LHCN-M2 (cell line): ENCODE measurements at regions not wholly inside any gene's neighbourhood (a gene's known extent, or its start where the extent isn't known, plus 50 kb on each side); places are given as distances from the start of the nearest gene placed in this dataset.

Source experiments
- DNase-seq: peaks from one replicate; pipeline ENCODE4 v3.0.0-alpha.2; 2012; ENCODE audit warnings: low read depth

DNA sequence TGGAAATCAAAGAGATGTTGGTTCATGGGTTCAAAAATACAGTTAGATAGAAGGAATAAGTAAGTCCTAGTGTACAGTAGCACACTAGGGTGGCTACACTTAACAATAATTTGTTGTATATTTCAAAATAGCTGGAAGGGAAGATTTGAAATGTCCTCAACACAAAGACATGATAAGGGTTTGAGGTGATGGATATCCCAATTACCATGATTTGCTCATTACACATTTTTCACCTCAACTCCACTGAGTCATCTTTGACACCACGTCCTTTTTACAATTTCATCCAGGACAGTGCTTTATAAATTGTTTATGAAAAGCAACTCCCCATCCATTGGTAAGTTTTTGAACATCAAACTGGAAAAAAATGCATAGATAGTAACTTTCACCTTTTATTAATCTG is 208.3 kb downstream of the ZC3H11B start:
- no peak for DNase-seq

DNA sequence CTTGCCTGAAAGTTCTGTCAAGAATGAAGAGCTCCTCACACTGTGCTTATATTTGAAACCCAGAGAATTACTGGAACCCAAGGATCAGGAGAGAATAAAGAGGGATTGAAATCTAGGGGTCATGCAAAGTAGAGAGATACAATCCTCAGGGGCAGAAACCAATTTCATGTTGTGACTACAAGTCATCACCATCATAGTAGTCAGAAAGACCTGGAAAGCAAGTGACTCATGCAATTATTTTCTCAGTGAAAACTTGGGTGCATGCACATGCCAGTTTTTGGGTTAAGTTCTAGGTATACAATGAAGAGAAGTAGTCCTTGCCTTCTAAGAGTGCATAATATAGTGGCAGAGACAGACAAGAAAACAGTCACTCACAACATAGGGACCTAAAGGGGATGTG is 210.0 kb downstream of the ZC3H11B start:
- DNase-seq: no peak

DNA sequence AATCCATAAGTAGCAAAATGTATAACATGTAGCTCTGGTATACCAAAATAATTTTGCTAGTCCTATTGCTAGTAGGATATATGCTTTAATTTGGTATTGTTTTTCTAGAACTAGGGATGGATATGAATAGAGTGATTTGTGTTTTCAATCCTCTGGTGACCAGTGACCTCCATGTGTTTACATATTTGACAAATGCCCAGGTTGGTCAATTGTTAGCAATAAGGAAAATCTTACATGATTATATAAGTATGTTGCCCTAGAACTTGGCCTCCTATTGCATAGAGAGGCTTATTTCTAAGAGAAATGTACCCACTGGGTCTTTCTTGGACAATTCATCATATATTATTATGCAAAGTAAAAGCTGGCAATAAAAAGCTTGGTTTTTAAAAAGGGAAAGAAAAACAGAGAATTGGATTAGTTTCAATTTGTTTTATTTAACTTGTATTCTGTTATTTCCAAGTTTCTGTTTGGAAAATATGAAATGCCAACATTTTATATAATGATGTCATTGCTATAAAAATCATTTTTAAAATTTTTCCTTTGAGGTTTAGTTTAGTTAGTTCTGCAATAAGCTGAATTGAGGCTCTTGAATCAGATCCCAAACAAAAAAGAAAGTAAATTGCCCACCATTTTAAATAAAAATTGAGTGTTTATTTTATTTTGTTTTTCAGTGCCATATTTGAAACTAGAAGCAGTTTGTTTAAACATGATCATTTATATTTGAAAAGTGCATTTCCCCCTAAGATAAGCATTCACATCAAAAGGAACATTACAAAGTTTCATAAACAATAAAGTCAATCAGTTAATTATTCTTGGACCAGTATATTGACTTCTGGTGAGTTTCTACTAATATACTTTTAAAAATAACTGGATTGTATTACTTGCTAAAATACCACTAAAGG is 210.9 kb downstream of the ZC3H11B start:
- no peak for DNase-seq

- DNase-seq: no peak
Measured at GRCh38 chr1:219399446-219399845, 213.5 kb downstream of the ZC3H11B start.

- no peak for DNase-seq
Measured at GRCh38 chr1:219398815-219399396, 214.0 kb downstream of the ZC3H11B start.

DNA sequence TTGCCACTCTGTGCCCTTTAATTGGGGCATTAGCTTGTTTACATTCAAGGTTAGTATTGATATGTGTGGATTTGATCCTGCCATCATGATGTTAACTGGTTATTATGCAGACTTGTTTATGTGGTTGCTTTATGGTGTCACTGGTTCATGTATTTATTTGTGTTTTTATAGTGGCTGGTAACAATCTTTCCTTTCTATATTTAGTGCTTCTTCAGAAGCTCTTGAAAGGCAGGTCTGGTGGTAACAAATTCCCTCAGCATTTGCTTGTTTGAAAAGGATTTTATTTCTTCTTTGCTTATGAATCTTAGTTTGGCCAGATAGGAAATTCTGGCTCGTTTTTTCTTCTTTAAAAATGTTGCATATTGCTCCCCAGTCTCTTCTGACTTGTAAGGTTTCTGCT is 215.4 kb downstream of the ZC3H11B start:
- DNase-seq: no peak

GRCh38 chr1:219391297-219391696 is 217.6 kb downstream of the LYPLAL1 start:
- no peak for DNase-seq

- DNase-seq: no peak
Measured at GRCh38 chr1:219387211-219387610, 213.5 kb downstream of the LYPLAL1 start.

- DNase-seq: peak; percentile 52
Measured at GRCh38 chr1:219385787-219386427, 212.2 kb downstream of the LYPLAL1 start.

DNA sequence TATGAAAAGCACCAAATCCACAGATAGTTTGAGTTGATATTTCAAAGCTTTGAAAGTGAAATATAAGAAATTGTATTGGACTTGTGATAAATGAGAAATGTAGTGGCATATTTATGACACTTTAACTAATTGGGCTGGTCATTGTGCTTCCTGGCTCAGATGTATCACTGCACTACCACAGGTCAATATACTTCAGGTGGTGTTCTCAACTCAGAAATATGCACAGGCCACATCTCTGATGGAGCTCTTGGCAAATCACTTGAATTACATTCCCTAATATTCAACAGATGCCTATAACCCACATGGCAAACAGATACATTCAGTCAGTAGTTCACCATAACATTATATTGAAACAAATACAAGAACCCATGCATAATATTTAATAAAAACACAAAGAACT is 209.6 kb downstream of the LYPLAL1 start:
- DNase-seq: no peak

GRCh38 chr1:219381396-219381795 is 207.7 kb downstream of the LYPLAL1 start:
- no peak for DNase-seq

DNA sequence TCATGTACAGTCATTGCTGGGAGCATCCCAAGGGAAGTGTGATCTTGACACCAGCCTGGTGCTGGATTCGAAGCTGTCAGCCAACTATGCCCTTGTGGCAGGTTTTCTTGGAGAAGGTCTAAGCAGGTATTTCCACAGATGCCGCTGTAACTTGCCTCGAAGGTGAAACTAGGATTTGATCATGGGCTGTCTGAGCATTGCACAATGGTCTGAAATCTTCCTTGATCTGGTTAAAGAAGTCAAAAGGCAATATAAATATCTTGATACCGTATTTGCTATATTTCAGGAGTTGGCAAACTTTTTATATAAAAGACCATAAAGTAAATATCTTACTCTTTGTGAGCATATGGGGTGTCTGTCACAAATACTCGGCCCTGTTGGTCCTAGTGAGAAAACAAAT is 206.8 kb downstream of the LYPLAL1 start:
- no peak for DNase-seq

GRCh38 chr1:219379691-219380090 is 206.0 kb downstream of the LYPLAL1 start:
- DNase-seq: no peak

DNA sequence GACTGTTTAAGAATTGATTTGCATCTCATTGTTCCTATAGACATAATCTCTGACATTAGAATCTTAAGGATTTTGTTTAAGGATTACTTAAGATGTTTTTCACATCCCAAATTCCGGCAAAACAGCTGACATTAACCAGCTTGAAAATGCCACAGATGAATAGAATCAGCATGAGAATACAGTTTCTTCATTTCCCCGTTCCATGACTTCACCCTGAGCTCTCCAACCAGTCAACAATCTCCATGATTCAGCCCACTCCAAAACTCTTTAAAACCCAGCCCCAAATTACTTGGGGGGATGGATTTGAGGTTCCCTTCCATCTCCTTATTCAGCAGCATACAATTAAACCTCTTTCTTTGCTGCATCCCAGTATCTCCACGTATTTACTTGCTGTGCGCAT is 201.0 kb downstream of the LYPLAL1 start:
- no peak for DNase-seq

GRCh38 chr1:219374046-219374566 is 200.4 kb downstream of the LYPLAL1 start:
- DNase-seq: no peak

GRCh38 chr1:219373616-219373935 is 199.9 kb downstream of the LYPLAL1 start:
- DNase-seq: no peak

- DNase-seq: no peak
Measured at GRCh38 chr1:219372916-219373615, 199.4 kb downstream of the LYPLAL1 start.

DNA sequence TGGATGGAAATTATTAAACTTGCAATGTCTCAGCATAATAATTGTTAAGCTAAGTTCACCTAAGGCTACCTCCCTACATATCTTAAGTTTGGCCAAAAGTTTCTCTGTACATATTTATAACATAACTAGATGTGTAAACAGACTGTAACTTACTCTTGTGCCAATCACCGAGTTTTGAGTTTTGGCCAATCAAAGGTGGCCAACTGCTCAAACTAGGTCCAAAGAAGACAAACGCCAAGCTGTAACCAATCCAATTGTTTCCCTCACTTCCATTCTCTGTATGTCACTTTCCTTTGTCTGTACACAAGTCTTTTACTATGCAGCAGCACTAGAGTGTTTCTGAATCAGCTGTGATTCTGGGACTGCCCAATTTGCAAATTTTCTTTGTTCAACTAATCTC is 197.8 kb downstream of the LYPLAL1 start:
- no peak for DNase-seq

DNA sequence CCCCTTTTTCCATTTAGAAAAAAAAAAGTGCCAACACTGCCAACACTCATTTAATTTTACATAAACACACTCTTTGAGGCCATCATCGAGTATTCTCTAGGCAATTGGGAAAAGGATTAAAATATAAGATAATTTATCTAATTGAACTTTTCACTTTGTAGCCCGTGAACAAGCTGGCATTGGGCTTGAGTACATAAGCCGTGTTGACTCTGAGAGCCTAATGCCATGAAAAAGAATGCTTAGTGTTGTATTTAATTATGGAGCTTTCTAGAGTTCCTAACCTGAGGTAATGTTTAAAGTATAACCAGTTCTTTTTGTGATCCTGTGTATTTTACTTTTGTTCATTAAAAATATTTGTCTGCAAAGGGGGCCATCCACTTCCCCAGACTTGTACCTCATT is 193.8 kb downstream of the LYPLAL1 start:
- no peak for DNase-seq

DNA sequence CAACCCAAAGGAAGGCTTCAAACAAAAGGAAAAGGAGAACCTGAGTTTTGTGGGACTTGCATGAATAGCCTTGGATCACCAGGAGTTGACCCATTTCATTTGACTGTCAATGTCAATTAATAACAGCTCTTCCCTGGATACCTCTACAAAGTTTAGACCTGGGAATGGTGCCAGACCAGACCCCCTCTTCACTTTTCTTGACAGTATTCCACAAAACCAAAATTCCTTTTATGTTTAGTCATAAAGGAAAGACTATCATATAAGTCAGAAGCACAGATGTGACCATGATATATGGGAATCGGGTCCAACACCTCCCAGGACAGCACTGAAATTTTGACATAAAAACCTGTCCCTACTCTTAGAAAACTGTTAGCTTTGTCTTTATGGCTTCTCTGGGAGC is 191.8 kb downstream of the LYPLAL1 start:
- no peak for DNase-seq

- DNase-seq: no peak
Measured at GRCh38 chr1:219362702-219363101, 189.0 kb downstream of the LYPLAL1 start.

- DNase-seq: no peak
Measured at GRCh38 chr1:219359126-219359525, 185.4 kb downstream of the LYPLAL1 start.
